HS-27A (cell line): ENCODE measurements at regions not wholly inside any gene's neighbourhood (a gene's known extent, or its start where the extent isn't known, plus 50 kb on each side); places are given as distances from the start of the nearest gene placed in this dataset.

ENCODE experiments used
- DNase-seq: peaks from one replicate; pipeline ENCODE4 v3.0.0-alpha.2; 2012; ENCODE audit warnings: low read depth, missing footprints

DNA sequence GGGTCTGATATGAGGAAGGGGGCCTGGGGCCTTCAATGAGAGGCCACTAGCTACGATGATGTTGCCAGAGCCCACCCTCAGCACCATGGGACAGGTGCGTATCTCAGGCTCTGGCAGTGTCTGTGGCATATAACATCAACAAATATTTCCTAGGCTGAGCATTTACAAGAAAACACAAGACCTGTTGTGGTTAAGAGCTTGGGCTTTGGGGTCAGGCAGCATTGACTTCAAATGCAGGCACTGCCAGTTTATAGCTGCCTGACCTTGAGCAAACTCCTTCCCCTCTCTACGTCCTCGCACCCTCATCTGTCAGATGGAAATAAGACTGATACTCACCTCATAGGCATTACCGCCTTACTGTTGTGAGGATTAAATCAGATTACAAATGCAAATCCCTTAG is 156.0 kb downstream of the KATNAL1 start:
- DNase-seq = no peak

- no peak for DNase-seq
These were observed 158.1 kb downstream of the KATNAL1 start for GRCh38 chr13:30149248-30149647.

DNA sequence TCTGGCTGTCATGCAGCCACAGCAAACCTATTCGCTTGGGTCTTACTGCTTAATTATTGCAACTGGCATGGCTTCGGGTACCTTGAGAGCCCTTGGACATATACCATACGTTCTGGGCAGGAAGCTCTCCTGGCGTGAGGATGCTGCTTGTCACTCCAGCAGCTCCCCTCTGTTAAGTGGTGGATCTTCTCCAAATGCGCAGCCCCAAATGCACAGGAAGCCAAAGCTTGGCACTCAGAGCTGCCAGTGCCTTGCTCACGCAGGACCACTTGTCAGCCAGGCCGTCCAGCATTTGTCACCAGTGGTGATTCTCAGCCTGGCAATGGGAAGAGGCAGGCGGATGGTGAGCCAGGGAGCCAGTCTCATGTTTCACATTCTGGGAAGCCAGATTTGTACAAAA is 158.6 kb downstream of the KATNAL1 start:
- no peak for DNase-seq

DNA sequence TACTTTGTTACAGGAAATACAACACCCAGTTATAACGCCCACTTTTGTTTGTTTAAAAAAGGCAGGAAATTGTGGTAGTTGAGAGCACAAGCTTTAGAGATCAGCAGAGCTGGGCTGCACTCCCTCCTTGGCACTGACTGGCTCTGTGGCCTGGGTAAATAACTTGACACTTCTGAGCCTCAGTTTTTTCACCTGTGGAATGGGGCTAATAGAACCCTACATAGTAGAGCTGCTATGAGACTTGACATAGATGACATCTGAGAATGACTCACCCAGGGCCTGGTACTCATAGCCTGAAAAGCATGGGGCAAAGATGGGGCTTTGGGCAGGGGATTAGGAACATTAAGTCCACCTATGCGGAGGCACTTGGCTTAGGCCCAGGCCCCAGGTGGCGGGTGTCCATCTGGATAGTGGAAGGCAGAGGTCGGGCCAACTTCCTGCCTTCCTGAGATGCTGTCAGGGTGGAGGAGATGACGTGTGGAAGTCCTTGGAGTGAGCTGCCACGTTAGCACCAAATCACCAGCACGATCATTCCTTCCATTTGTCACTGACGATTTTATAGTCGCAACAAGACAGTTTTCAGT is 159.1 kb downstream of the KATNAL1 start:
- DNase-seq = no peak

DNA sequence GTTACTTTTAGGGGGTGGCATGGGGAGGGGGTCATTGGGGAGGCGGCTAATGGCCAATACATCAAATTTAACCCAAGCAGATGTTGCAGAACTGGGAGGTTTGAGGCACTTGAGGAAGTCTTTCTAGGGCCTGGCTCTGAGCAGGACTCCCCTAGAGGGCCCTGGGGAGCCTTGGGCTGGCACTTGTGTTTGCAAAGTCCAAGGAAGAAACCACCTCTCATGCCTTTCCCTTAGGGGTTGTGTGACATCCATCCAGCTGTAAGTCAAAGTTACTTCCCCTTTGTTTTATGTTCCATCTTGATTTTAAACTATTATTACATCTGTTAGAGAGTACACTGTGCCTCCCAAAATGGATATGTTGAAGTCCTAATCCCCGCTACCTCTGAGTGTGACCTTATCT is 159.9 kb downstream of the KATNAL1 start:
- no peak for DNase-seq

- no peak for DNase-seq
These were observed 160.3 kb downstream of the KATNAL1 start for GRCh38 chr13:30147015-30147414.

DNA sequence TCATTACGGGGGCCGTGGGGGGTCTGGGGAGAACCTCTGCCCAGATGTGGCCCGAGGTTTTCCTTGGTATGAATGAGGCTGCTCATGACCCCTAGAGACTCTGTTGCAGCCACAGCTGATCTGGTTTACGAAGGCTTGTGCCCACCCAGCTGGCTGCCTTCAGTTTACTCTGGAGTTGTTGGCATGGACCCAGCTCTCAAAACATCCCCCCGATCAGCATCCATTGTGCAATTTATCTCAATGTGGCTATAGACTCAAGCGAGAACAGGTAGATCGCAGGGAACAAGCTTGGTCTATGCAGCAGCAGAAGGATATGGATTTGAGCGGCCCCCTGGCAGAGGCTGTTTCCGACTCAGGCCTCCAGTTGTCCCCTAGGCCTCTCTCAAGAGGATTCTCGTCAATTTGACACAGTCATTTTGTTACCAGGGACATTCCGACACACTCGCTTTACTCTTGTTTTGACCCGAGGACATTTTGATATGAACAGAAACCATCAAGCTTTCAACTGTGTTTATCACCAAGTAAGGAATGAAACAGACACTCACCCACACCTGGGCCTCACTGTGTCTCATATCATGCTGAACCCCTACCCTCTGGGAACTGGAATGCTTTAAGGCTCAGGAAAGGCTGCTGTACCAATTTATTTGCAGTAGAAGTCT is 161.5 kb downstream of the KATNAL1 start:
- DNase-seq = no peak

DNA sequence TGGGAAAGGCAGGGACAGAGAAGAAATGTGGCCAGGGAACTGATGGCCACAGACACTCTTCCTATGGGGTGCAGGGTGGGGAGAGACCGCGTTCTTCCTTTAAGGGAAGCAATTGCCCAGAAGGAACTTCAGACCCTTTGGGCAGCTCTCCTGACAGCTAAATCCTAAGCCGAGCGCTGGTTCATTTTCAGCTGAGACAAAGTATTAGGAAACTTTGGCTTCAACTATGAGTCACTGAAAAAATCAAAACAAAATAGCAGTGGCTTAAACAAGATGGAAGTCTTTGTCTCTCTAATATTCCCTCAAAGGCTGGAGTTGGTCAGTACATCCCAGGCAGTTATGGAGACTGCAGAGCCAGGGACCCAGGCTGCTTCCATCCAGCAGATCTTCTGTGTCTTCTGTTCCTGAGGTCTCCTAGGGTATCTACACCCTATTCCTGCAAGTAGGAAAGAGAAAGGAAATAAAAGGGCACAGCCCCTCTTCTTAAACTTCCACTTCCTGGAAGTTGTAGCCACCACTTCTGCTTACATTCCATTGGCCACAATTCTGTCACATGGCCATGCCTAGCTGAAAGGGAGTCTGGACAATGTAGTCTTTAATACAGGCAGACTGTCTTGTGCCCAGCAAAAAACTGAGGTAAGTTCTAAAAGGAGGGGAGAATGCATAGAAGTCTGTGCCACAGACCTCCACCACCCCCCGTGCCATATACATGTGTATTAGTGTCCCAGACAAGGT is 163.5 kb downstream of the KATNAL1 start:
- no peak for DNase-seq

DNA sequence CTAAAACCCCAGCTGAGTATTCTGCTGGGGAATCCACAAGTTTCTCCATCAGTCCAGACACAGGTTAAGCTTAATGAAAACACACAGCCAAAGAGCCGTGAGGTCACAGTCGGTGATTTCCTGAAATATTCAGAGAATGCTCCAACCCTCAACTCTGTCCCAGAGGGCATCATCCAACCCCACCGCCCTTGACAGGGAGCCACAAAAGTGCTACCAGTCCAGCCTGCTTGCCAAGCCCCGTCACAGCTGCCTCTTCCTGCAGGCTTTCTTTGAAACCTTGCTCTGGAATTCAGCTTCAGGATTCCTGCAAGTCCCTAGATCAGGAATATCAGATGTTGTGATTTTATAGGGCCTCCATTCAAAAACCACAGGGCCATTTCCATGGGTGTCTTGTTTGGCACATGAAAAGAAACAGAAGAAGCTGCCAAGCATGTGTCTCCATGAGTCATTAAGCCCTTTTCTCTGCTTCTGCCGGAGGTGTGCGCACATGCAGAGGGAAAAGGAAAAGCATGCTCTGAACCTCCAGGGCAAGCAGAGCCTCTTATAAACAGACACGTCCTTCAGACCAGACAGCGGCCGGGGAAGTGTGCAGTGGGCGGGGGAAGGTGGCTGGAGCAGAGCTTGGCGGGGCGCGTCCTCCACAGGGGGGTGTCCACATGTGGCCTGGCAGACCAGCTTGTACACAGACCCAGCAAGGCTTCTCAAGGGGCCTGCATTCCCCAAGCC is 164.7 kb downstream of the KATNAL1 start:
- peak; percentile 81 for DNase-seq

- no peak for DNase-seq
These were observed 165.4 kb downstream of the KATNAL1 start for GRCh38 chr13:30141775-30142485.

DNA sequence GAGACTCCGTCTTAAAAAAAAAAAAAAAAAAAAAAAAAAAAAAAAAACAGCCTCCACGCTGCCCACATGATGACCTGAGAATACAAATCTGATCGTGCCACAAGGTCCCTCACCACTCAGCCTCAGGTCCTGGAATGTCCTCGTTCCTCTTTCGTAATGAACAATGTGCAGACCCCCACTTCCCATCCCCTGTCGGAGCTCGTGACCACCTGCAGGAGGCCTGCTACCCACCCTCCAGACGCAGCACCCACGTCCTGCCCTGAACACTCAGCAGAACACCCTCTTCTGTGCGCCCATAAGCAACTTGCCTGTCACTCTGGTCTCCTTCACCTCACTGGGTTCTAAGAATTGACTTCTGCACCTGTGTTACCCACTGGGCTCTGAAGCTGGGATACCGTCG is 166.4 kb downstream of the KATNAL1 start:
- no peak for DNase-seq

DNA sequence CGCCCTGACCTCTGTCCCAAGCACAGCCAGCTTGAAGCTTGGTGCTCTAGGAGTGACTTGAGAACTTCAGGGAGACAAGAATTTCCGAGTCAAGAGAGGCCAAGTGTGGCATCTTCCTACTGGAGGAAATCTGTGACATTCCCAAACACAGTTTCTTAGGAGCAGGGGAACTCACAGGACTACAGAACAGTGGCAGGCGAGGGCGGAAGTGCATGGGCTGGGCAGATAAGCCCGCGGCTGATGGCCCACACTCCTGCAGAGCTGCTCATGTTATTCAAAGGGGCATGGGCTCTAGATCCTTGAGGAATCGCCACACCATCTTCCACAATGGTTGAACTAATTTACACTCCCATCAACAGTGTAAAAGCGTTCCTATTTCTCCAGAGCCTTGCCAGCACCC is 168.8 kb downstream of the KATNAL1 start:
- no peak for DNase-seq

GRCh38 chr13:30135868-30136267 is 171.5 kb downstream of the KATNAL1 start:
- no peak for DNase-seq

DNA sequence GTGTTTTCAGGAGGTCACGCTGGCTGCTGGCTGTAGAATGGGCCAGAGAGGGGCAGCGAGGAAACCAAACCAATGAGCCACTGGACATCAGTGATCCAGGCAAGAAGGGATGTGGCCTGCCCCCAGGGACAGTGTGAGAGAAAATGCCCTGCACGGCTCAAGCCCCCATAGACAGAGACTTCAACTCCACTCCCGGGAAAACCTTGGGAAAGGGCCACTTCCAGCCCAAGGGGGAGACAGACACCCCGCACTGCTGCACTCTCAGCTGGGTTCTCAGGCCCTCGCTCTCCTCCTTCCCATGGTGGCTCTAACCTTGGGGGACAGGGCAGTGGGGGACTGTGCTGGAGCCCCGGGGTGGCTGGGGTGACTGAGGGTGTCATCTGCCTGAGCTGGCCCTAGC is 172.0 kb downstream of the KATNAL1 start:
- no peak for DNase-seq

DNA sequence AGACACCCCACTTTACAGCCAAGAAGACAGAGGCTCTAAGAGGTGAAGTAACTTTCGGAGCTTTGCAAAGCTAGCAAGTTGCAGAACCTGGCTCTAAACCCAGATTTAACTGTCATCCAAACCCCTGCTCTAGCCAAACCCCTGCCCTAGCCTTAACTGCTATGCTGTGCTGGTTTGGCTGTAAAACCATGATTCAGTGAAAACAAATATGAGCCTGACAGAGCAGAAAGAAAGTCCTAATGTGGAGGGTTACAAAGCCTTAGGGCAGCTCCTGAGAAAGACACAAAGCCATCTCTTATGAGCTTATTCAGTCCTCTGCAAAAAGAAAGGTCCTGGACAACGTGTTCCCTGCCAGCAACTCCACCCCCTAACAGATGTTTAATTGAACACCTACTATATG is 172.8 kb downstream of the KATNAL1 start:
- DNase-seq = no peak

- no peak for DNase-seq
These were observed 173.4 kb downstream of the KATNAL1 start for GRCh38 chr13:30133996-30134395.

GRCh38 chr13:30133554-30133912 is 173.8 kb downstream of the KATNAL1 start:
- no peak for DNase-seq

- peak; percentile 47 for DNase-seq
These were observed 174.5 kb downstream of the KATNAL1 start for GRCh38 chr13:30132623-30133553.

GRCh38 chr13:30129411-30129810 is 177.9 kb downstream of the KATNAL1 start:
- no peak for DNase-seq

DNA sequence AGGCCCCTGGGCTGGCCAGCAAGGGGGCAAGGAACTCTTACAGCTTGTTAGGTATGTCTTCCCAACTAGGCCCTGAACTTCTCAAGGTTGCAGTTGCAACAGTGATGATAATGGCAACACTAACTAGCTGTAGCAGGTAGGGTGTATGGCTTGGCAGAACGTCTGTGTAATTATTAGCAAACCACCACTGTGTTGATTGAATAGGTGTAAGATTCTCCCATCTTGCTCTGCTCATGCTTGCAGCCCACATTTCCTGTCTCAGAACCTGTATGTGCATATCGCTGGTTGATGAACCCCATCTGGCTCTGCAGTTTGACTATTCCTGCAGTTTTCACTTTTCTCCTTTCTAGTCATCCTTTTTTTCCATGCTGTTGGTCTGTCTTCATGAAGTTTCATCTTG is 178.8 kb downstream of the KATNAL1 start:
- DNase-seq = no peak

DNA sequence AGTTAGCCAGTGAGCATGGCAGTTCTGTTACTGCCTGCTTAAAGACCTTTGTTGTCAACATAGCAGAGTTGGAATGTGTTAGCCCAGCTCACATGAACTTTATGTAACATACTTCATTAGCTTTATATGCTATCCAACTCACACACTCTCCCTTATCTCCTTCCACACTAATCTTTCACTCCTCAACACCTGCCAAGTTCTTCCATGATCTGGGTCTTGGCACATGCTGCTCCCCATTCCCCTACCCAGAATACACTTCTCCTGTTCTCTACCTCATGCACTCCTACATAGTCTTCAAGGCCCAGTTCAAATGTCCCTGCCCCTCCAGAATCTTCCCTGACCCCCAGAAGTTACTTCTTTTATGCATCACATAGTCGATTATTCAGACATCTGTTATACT is 179.3 kb downstream of the KATNAL1 start:
- DNase-seq = no peak
